GM12892 (cell line): ENCODE measurements at regions not wholly inside any gene's neighbourhood (a gene's known extent, or its start where the extent isn't known, plus 50 kb on each side); places are given as distances from the start of the nearest gene placed in this dataset.
"Not testable (repeated sequence)": the region's sequence is repeated elsewhere in the genome, so short reads cannot be mapped to it uniquely, and the experiment has no call there.

Source experiments
- POLR2A ChIP-seq: IDR thresholded peaks from 2 replicates; pipeline ENCODE4 v1.6.1; 2011; ENCODE audit warnings: low read depth, low read length, control low read depth
- POLR2AphosphoS5 ChIP-seq: IDR thresholded peaks from 2 replicates; pipeline ENCODE4 v1.6.1; 2011; ENCODE audit warnings: low read depth, low read length, control low read depth

DNA sequence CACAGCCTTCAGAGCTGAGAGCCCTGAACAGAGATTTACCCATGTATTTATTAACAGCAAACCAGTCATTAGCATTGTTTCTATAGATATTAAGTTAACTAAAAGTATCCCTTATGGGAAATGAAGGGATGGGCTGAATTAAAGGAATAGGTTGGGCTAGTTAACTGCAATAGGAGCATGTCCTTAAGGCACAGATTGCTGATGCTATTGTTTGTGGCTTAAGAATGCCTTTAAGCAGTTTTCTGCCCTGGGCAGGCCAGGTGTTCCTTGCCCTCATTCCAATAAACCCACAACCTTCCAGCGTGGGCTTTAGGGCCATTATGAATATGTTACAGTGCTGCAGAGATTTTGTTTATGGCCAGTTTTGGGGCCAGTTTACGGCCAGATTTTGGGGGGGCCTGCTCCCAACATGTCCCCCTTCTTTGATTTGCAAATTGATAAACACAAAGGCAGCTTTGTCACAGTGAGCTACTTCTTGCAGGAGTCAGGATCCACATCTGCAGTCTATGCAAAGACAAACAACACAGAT, 61.2 kb upstream of the FMNL2 start:
- not testable (repeated sequence) for TF ChIP-seq POLR2AphosphoS5, POLR2A
